HCT116 (cell line): ENCODE measurements at regions not wholly inside any gene's neighbourhood (a gene's known extent, or its start where the extent isn't known, plus 50 kb on each side); places are given as distances from the start of the nearest gene placed in this dataset.

Experiments used
- ATAC-seq: fragments of 200-7000 bp; cut with Tn5 transposase; 2 replicates; pipeline ENCODE4 v1.9.1; 2020; ENCODE audit warnings: mild to moderate bottlenecking, moderate library complexity
- BruUV-seq: library from RNA; stranded (reverse); fragments of 400-500 nt; replicated peaks from 2 replicates; lab custom pipeline; 2021; lab: Mats Ljungman, UMichigan
- CTCF ChIA-PET: fragments of 300-600 bp; sonication (Branson Sonifier 250); formaldehyde crosslinking; loops from one replicate; lab custom pipeline; 2021; ENCODE audit warnings: antibody characterized with exemption; lab: Charles Lee
- POLR2A ChIA-PET: fragments of 300-600, 350-600 bp; sonication (Branson Sonifier 250); formaldehyde crosslinking; loops from one replicate; lab custom pipeline; 2021; ENCODE audit warnings: antibody characterized with exemption; lab: Charles Lee
- RAD21 ChIA-PET, 2 experiments: fragments of 300-600 bp; sonication (Branson Sonifier 250); formaldehyde crosslinking; loops; one replicate each; lab custom pipeline; 2023; ENCODE audit warnings: low total read pairs in 2 of 2; ENCODE audit not compliant: uncharacterized antibody in 2 of 2, unreplicated experiment in 2 of 2, low non-redundant PET in 1 of 2; lab: Charles Lee
- DNase-seq: peaks from one replicate; pipeline ENCODE4 v3.0.0-alpha.2; 2010; ENCODE audit warnings: low read depth, low spot score
- H2AFZ ChIP-seq: fragments of 200-600 bp; shearing (Covaris generic), sonication (generic); 2 replicates; pipeline ENCODE4 v1.6.1; 2017; ENCODE audit warnings: low read depth, mixed run types, mixed read lengths, antibody characterized with exemption, low read length; ENCODE audit not compliant: poor library complexity, severe bottlenecking
- H3K27ac ChIP-seq: 2 replicates; pipeline ENCODE4 v1.5.1; 2012; ENCODE audit warnings: low read depth, low read length
- H3K27me3 ChIP-seq: fragments of 200-600 bp; sonication (generic); 2 replicates; pipeline ENCODE4 v1.6.1; 2016; ENCODE audit warnings: mixed run types, low read length, mixed read lengths; ENCODE audit not compliant: insufficient read depth
- H3K36me3 ChIP-seq, 2 experiments: fragments of 200-500 bp in 1 of 2; fragments of 200-600 bp in 1 of 2; sonication (Bioruptor generic) in 1 of 2; sonication (generic) in 1 of 2; 2 replicates each; pipeline versions ENCODE4 v1.5.1 to v1.6.1; 2014 to 2016; ENCODE audit warnings: low read length in 2 of 2, inconsistent platforms in 1 of 2, mixed read lengths in 1 of 2, mixed run types in 1 of 2; ENCODE audit not compliant: insufficient read depth in 2 of 2, control insufficient read depth in 1 of 2
- H3K4me1 ChIP-seq, 2 experiments: fragments of 200-600 bp in 1 of 2; sonication (generic) in 1 of 2; 2 replicates each; pipeline versions ENCODE4 v1.5.1 to v1.6.1; 2012 to 2017; ENCODE audit warnings: low read length in 2 of 2, inconsistent platforms in 1 of 2, mild to moderate bottlenecking in 1 of 2, mixed read lengths in 1 of 2, mixed run types in 1 of 2, moderate library complexity in 1 of 2; ENCODE audit not compliant: insufficient read depth in 2 of 2, control insufficient read depth in 1 of 2
- H3K4me2 ChIP-seq: fragments of 200-600 bp; sonication (generic); 2 replicates; pipeline ENCODE4 v1.6.1; 2017; ENCODE audit warnings: mixed run types, low read length, mixed read lengths
- H3K4me3 ChIP-seq, 2 experiments: fragments of 200-600 bp in 1 of 2; sonication (generic) in 1 of 2; replicated peaks in 1 of 2; 2 replicates each; pipeline ENCODE4 v1.5.1; 2011 to 2016; ENCODE audit warnings: low read length in 2 of 2, control low read depth in 1 of 2, low read depth in 1 of 2, mild to moderate bottlenecking in 1 of 2, mixed read lengths in 1 of 2, mixed run types in 1 of 2
- H3K79me2 ChIP-seq: fragments of 200-600 bp; sonication (generic); 2 replicates; pipeline ENCODE4 v1.6.1; 2017; ENCODE audit warnings: mild to moderate bottlenecking, mixed run types, low read length, moderate library complexity, mixed read lengths; ENCODE audit not compliant: insufficient read depth
- H3K9ac ChIP-seq: fragments of 200-600 bp; sonication (generic); 2 replicates; pipeline ENCODE4 v1.6.1; 2016; ENCODE audit warnings: low read length, mixed read lengths
- H3K9me2 ChIP-seq: fragments of 200-600 bp; sonication (generic), shearing (Covaris generic); 2 replicates; pipeline ENCODE4 v1.6.1; 2017; ENCODE audit warnings: mixed run types, mild to moderate bottlenecking, moderate library complexity; ENCODE audit not compliant: insufficient read depth
- H3K9me3 ChIP-seq, 2 experiments: fragments of 200-500 bp in 1 of 2; fragments of 200-600 bp in 1 of 2; sonication (Bioruptor generic) in 1 of 2; sonication (generic) in 1 of 2; 2 replicates each; pipeline ENCODE4 v1.6.1; 2014 to 2017; ENCODE audit warnings: low read length in 2 of 2, mixed read lengths in 2 of 2, inconsistent platforms in 1 of 2, low read depth in 1 of 2, mild to moderate bottlenecking in 1 of 2, mixed run types in 1 of 2, moderate library complexity in 1 of 2; ENCODE audit not compliant: control insufficient read depth in 1 of 2, insufficient read depth in 1 of 2
- H4K20me1 ChIP-seq: fragments of 200-600 bp; sonication (generic), shearing (Covaris generic); 2 replicates; pipeline ENCODE4 v1.6.1; 2017; ENCODE audit warnings: mixed run types, mild to moderate bottlenecking, moderate library complexity; ENCODE audit not compliant: insufficient read depth
- ATF3 ChIP-seq: IDR thresholded peaks from 2 replicates; pipeline ENCODE4 v1.6.1; 2012
- CBX3 ChIP-seq: IDR thresholded peaks from 2 replicates; pipeline ENCODE4 v1.6.1; 2012; ENCODE audit warnings: low read depth
- CEBPB ChIP-seq: IDR thresholded peaks from 2 replicates; pipeline ENCODE4 v1.6.1; 2012; ENCODE audit warnings: low read depth
- CTCF ChIP-seq, 3 experiments: fragments of 200-600 bp in 1 of 3; sonication (generic) in 1 of 3; IDR thresholded peaks in 2 of 3; conservative IDR thresholded peaks in 1 of 3; 2 replicates each; pipeline ENCODE4 v1.5.1; 2012 to 2017; ENCODE audit warnings: low read depth in 2 of 3, low read length in 2 of 3, antibody characterized with exemption in 1 of 3, borderline replicate concordance in 1 of 3, control low read depth in 1 of 3, mild to moderate bottlenecking in 1 of 3, mixed read lengths in 1 of 3, mixed run types in 1 of 3, moderate library complexity in 1 of 3; ENCODE audit not compliant: insufficient read depth in 1 of 3
- EGR1 ChIP-seq: IDR thresholded peaks from 2 replicates; pipeline ENCODE4 v1.6.1; 2012; ENCODE audit warnings: low read depth
- ELF1 ChIP-seq: IDR thresholded peaks from 2 replicates; pipeline ENCODE4 v1.6.1; 2012; ENCODE audit warnings: low read depth, borderline replicate concordance
- EZH2 ChIP-seq: fragments of 200-600 bp; sonication (generic); IDR thresholded peaks from 2 replicates; pipeline ENCODE4 v1.6.1; 2017; ENCODE audit warnings: antibody characterized with exemption, mixed run types
- EZH2phosphoT487 ChIP-seq: fragments of 200-600 bp; IDR thresholded peaks from 2 replicates; pipeline ENCODE4 v1.6.1; 2018; ENCODE audit warnings: antibody characterized with exemption, borderline replicate concordance
- FOSL1 ChIP-seq: IDR thresholded peaks from 2 replicates; pipeline ENCODE4 v1.6.1; 2012; ENCODE audit warnings: low read depth
- JUND ChIP-seq: IDR thresholded peaks from 2 replicates; pipeline ENCODE4 v1.6.1; 2012
- MAX ChIP-seq: IDR thresholded peaks from 2 replicates; pipeline ENCODE4 v1.6.1; 2012
- REST ChIP-seq: IDR thresholded peaks from 2 replicates; pipeline ENCODE4 v1.6.1; 2012; ENCODE audit warnings: low read depth
- SIN3A ChIP-seq: IDR thresholded peaks from 2 replicates; pipeline ENCODE4 v1.6.1; 2012; ENCODE audit warnings: low read depth
- SP1 ChIP-seq: IDR thresholded peaks from 2 replicates; pipeline ENCODE4 v1.6.1; 2012; ENCODE audit warnings: low read depth
- SRF ChIP-seq: IDR thresholded peaks from 2 replicates; pipeline ENCODE4 v1.6.1; 2012; ENCODE audit warnings: low read depth
- TCF7L2 ChIP-seq: IDR thresholded peaks from 2 replicates; pipeline ENCODE4 v1.7.0; 2011; ENCODE audit warnings: borderline replicate concordance, inconsistent platforms; ENCODE audit not compliant: insufficient read depth, insufficient read length; ENCODE audit errors: extremely low read depth
- YY1 ChIP-seq: IDR thresholded peaks from 2 replicates; pipeline ENCODE4 v1.6.1; 2011; ENCODE audit warnings: low read length, low read depth, moderate library complexity, mild to moderate bottlenecking; ENCODE audit not compliant: insufficient replicate concordance; ENCODE audit errors: extremely low read depth
- ZFX ChIP-seq: fragments of 450-650 bp; IDR thresholded peaks from 2 replicates; pipeline ENCODE4 v1.6.1; 2017
- ZNF274 ChIP-seq: fragments of 200-500 bp; sonication (Bioruptor generic); IDR thresholded peaks from 2 replicates; pipeline ENCODE4 v1.6.1; 2014; ENCODE audit warnings: mild to moderate bottlenecking, low read depth, low read length, inconsistent platforms
- intact Hi-C: fragments of 100-400 bp; cut with micrococcal nuclease; formaldehyde crosslinking; loops from 2 replicates; pipeline ENCODE4 v1.10.0; 2022

- Histone ChIP-seq H3K27ac (no peak overlapping the region), H3K9me3 (no peaks in the 10 kb centered on the region), H3K9ac (no peak overlapping the region), H3K79me2 (no peaks in the 10 kb centered on the region), H3K4me1 (no peaks in the 10 kb centered on the region), H3K4me3 (no peak overlapping the region), H4K20me1 (no peaks in the 10 kb centered on the region), H3K9me2 (no peaks in the 10 kb centered on the region), H3K4me2 (no peak overlapping the region), H3K36me3 (no peaks in the 10 kb centered on the region), H2AFZ (no peak overlapping the region), H3K27me3 (peaks cover 49% of the 10 kb centered on the region)
- TF ChIP-seq SP1 (no peak), YY1 (no peak), EZH2 (no peak), REST (no peak), MAX (no peak), ATF3 (no peak), SIN3A (no peak), EGR1 (no peak), CBX3 (no peak), ZFX (no peak), ELF1 (no peak), CTCF (IDR thresholded peaks at IDR 0.05 in 2 of 3, conservative IDR thresholded peaks at IDR 0.05 in 1 of 3; ENCODE audit: borderline replicate concordance in 1 of 3, insufficient read depth in 1 of 3, low read depth in 2 of 3, low read length in 2 of 3) (no peak), CEBPB (no peak), ZNF274 (no peak), SRF (no peak), EZH2phosphoT487 (no peak), JUND (no peak), FOSL1 (no peak), TCF7L2 (no peak)
- RAD21 ChIA-PET: no interaction called here
- DNase-seq (no peak), ATAC-seq (no peak)
- CTCF ChIA-PET: no interaction called here
- intact Hi-C loops: no loop called here
- POLR2A ChIA-PET: no interaction called here
- no TSS peak for BruUV-seq
These were observed 674.5 kb downstream of the PRELID2 start for GRCh38 chr5:145160679-145161078.
